ENCODE measurements at regions not wholly inside any gene's neighbourhood (a gene's known extent, or its start where the extent isn't known, plus 50 kb on each side); places are given as distances from the start of the nearest gene placed in this dataset.

- H3K36me3 ChIP-seq (replicated peaks; ENCODE audit: insufficient read depth, low read depth): no peaks in the 10 kb centered on the region
- no peaks in the 10 kb centered on the region for H3K79me2 ChIP-seq
- no peaks in the 10 kb centered on the region for H3K27me3 ChIP-seq
- no peak for TF ChIP-seq EZH2 (IDR thresholded peaks at IDR 0.05; ENCODE audit: borderline replicate concordance)
- no peak overlapping the region for H3K4me3 ChIP-seq
- H4K20me1 ChIP-seq (ENCODE audit: insufficient read depth, poor library complexity, severe bottlenecking): no peaks in the 10 kb centered on the region
- DNase-seq (ENCODE audit: low spot score): no peak
- no peaks in the 10 kb centered on the region for H3K9me2 ChIP-seq (replicated peaks; ENCODE audit: insufficient read depth)
- no peaks in the 10 kb centered on the region for H3K9me3 ChIP-seq (ENCODE audit: low read depth)
- peaks cover 19% of the 10 kb centered on the region for H3K4me1 ChIP-seq (ENCODE audit: insufficient read depth)
- no peak overlapping the region for H2AFZ ChIP-seq
- WGBS (ENCODE audit: low lambda C conversion rate, missing lambda C conversion rate): 61% methylated on average over 7 of the region's 7 CpGs
- no peak overlapping the region for H3K4me2 ChIP-seq
- no peak overlapping the region for H3K27ac ChIP-seq
These were observed 73.9 kb downstream of the FOXD1 start for GRCh38 chr5:73374520-73375190.

GRCh38 chr5:73373814-73374510 lies 74.6 kb downstream of the FOXD1 start:
- WGBS (ENCODE audit: low lambda C conversion rate, missing lambda C conversion rate): 84% methylated on average over 3 of the region's 3 CpGs
- H3K27me3 ChIP-seq: no peaks in the 10 kb centered on the region
- H2AFZ ChIP-seq: no peak overlapping the region

GRCh38 chr5:73370640-73371583 lies 77.7 kb downstream of the FOXD1 start:
- H3K79me2 ChIP-seq: no peaks in the 10 kb centered on the region
- no peaks in the 10 kb centered on the region for H3K9me3 ChIP-seq (ENCODE audit: low read depth)
- no peaks in the 10 kb centered on the region for H4K20me1 ChIP-seq (ENCODE audit: insufficient read depth, poor library complexity, severe bottlenecking)
- peak; percentile 30 for DNase-seq (ENCODE audit: low spot score)
- no peaks in the 10 kb centered on the region for H3K27me3 ChIP-seq
- H2AFZ ChIP-seq: no peak overlapping the region
- H3K4me2 ChIP-seq: peak overlapping the region; percentile 29
- no peak for TF ChIP-seq EZH2phosphoT487 (IDR thresholded peaks at IDR 0.05; ENCODE audit: low read depth, severe bottlenecking, unreplicated experiment)
- TF ChIP-seq EZH2 (IDR thresholded peaks at IDR 0.05; ENCODE audit: borderline replicate concordance): no peak
- TF ChIP-seq CTCF (IDR thresholded peaks at IDR 0.05; ENCODE audit: poor library complexity): no peak
- no peaks in the 10 kb centered on the region for H3K9me2 ChIP-seq (replicated peaks; ENCODE audit: insufficient read depth)
- WGBS (ENCODE audit: low lambda C conversion rate, missing lambda C conversion rate): 32% methylated on average over 12 of the region's 12 CpGs
- H3K36me3 ChIP-seq (replicated peaks; ENCODE audit: insufficient read depth, low read depth): no peaks in the 10 kb centered on the region
- H3K4me1 ChIP-seq (ENCODE audit: insufficient read depth): peaks cover 16% of the 10 kb centered on the region
- peak overlapping the region; percentile 3 for H3K27ac ChIP-seq
- no peak overlapping the region for H3K4me3 ChIP-seq

More at GRCh38 chr5:73373814-73374510, 74.6 kb downstream of the FOXD1 start:
- H3K9me3 ChIP-seq (ENCODE audit: low read depth): no peaks in the 10 kb centered on the region
- H3K4me2 ChIP-seq: no peak overlapping the region
- H3K27ac ChIP-seq: no peak overlapping the region
- TF ChIP-seq EZH2 (IDR thresholded peaks at IDR 0.05; ENCODE audit: borderline replicate concordance): no peak
- TF ChIP-seq EZH2phosphoT487 (IDR thresholded peaks at IDR 0.05; ENCODE audit: low read depth, severe bottlenecking, unreplicated experiment): no peak
- no peak for TF ChIP-seq CTCF (IDR thresholded peaks at IDR 0.05; ENCODE audit: poor library complexity)
- no peaks in the 10 kb centered on the region for H3K36me3 ChIP-seq (replicated peaks; ENCODE audit: insufficient read depth, low read depth)
- no peaks in the 10 kb centered on the region for H3K9me2 ChIP-seq (replicated peaks; ENCODE audit: insufficient read depth)
- H3K4me1 ChIP-seq (ENCODE audit: insufficient read depth): peaks cover 19% of the 10 kb centered on the region
- H3K4me3 ChIP-seq: no peak overlapping the region
- no peaks in the 10 kb centered on the region for H4K20me1 ChIP-seq (ENCODE audit: insufficient read depth, poor library complexity, severe bottlenecking)
- no peak for DNase-seq (ENCODE audit: low spot score)
- no peaks in the 10 kb centered on the region for H3K79me2 ChIP-seq
